Activated T-cell treated with anti-CD3 and anti-CD28 coated beads, Interleukin-2, amount 50 U/mL, for 4 hours (primary cell): ENCODE measurements at regions not wholly inside any gene's neighbourhood (a gene's known extent, or its start where the extent isn't known, plus 50 kb on each side); places are given as distances from the start of the nearest gene placed in this dataset.

Experiments
- ATAC-seq, 2 donors: fragments of 200-7000 bp; cut with Tn5 transposase; one replicate each; pipeline ENCODE4 v1.10.0; 2021
- DNase-seq: peaks from one replicate; pipeline ENCODE4 v3.0.0-alpha.2; 2020
- H3K27me3 Mint-ChIP-seq: one replicate; pipeline ENCODE4 v1.8.0; 2021; ENCODE audit warnings: low read depth, mixed read lengths
- H3K36me3 Mint-ChIP-seq: one replicate; pipeline ENCODE4 v1.8.0; 2022; ENCODE audit warnings: mixed read lengths; ENCODE audit not compliant: insufficient read depth
- H3K4me1 Mint-ChIP-seq: one replicate; pipeline ENCODE4 v1.8.0; 2021; ENCODE audit warnings: low read depth, mixed read lengths
- H3K4me3 Mint-ChIP-seq: one replicate; pipeline ENCODE4 v1.8.0; 2021; ENCODE audit warnings: mild to moderate bottlenecking, moderate library complexity, mixed read lengths
- H3K9me3 Mint-ChIP-seq: one replicate; pipeline ENCODE4 v1.8.0; 2021; ENCODE audit warnings: mixed read lengths

DNA sequence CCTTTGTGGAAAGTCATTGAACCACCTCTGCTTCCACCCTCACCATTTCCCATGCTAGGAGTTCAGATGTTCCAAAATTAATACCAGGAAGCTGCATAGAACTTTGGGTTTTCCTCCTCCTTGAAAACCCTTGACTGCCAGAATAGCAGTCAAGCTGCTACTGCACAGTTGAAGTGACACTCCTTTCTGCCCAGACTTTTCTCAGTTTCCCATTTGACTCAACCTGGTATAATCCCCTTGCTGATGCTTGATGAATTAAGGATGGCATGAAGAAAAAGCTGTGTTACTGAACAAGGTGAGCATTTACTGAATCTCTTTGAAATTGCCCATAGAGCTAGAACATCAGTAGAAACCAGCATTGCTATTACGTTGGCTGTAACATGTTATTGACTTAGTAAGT, 286.0 kb downstream of the EDEM1 start:
- Mint-ChIP-seq H3K36me3 (no peaks in the 10 kb centered on the region), H3K4me1 (no peaks in the 10 kb centered on the region), H3K9me3 (no peaks in the 10 kb centered on the region), H3K4me3 (no peak overlapping the region), H3K27me3 (peaks cover 2% of the 10 kb centered on the region)
- ATAC-seq, result no peak
- no peak for DNase-seq

DNA sequence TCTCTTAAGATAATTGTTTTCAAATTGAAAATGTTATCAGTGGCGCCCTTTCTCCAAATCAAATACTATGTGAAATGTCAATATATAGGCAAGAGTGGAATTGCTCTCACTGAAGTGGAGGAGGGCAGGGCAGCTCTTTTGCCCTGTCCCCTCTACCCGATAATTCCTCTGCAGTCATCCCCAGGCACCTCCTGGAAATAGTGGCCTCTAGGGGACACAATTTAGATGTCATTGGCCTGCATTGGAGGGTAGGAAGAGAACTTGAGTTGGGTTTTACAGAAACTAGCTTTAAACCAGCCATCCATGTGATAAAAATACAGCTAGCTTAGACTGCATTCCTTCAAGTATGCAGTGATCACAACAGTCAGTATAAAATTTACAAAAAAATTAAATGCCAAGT, 288.9 kb downstream of the EDEM1 start:
- Mint-ChIP-seq H3K4me1 (no peaks in the 10 kb centered on the region), H3K9me3 (no peaks in the 10 kb centered on the region)
- ATAC-seq, result no peak

DNA sequence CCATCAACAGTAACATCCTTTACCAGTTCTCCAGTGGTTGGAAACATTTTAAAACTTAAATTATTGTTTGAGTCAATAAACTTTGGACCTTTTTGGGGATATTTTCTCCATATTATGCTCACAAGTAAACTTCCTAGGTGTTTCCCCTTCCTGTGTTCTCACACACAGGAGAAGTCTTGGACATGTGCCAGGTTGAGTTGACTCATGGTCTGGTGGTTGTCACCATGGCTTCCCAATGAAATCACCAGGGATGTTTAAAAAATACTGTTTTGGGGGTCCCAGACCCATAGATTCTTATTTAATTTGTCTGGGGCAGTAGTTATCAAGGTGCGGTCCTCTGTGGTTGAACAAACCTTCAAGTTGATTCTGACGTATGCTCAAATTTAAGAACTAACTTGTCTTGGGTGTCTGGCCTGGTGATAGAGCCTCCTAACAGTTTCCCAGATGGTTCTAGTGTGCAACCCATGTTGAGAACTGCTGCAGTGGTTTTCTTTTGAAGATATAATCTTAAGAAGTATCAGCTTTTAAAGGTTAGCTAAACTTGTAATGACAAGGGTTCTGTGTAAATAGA, 291.8 kb downstream of the EDEM1 start:
- Mint-ChIP-seq H3K36me3 (no peaks in the 10 kb centered on the region), H3K4me1 (no peaks in the 10 kb centered on the region), H3K9me3 (no peaks in the 10 kb centered on the region), H3K4me3 (no peak overlapping the region), H3K27me3 (peaks cover 3% of the 10 kb centered on the region)
- no peak for DNase-seq
- no peak for ATAC-seq

More for the DNA sequence above, 288.9 kb downstream of the EDEM1 start:
- H3K27me3 Mint-ChIP-seq, result peaks cover 3% of the 10 kb centered on the region
- no peak overlapping the region for H3K4me3 Mint-ChIP-seq
- no peaks in the 10 kb centered on the region for H3K36me3 Mint-ChIP-seq
- DNase-seq, result no peak

DNA sequence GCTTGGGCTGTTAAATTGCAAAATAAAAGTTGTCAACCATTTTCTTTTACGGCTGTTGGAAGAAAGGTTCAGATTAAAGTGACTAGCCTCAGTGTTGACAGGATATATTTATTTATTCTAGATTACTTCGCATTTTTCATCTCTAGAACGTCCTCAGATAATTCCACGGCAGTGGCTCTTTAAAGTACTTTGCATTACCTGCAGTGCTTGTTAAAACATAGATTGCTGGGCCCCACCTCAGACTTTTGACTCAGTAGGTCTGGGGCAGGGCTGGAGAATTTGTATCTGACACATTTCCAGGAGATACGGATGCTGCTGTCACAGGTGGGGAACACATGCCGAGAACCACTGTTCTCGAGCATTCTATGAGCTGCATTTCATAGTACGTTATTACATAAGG, 292.7 kb downstream of the EDEM1 start:
- no peak for ATAC-seq
- Mint-ChIP-seq H3K4me3 (no peak overlapping the region), H3K36me3 (no peaks in the 10 kb centered on the region)

DNA sequence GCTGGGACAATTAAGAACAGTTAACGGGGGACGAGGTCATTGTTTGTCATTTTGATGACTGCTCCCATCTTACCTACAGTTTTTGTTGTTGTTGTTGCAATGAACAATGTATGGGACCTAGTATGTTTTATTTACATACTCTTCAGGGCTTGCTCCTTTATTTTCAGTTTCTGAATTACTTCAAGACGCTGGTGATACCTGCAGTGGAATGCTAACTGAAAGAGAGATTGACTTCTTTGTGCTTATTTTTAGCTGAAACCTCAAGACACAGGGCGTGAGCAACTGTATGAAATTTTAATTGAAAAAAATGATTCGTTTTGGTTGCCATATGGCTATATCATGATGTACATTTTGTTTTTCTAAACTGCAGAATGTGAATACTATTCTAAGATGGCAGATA, 297.9 kb downstream of the EDEM1 start:
- Mint-ChIP-seq H3K36me3 (no peaks in the 10 kb centered on the region), H3K9me3 (no peaks in the 10 kb centered on the region), H3K4me3 (no peak overlapping the region), H3K4me1 (no peaks in the 10 kb centered on the region), H3K27me3 (peaks cover under 1% of the 10 kb centered on the region)
- ATAC-seq (no peak), DNase-seq (no peak)

More for the DNA sequence above, 292.7 kb downstream of the EDEM1 start:
- DNase-seq, result no peak
- Mint-ChIP-seq H3K9me3 (no peaks in the 10 kb centered on the region), H3K27me3 (peaks cover 3% of the 10 kb centered on the region), H3K4me1 (no peaks in the 10 kb centered on the region)

DNA sequence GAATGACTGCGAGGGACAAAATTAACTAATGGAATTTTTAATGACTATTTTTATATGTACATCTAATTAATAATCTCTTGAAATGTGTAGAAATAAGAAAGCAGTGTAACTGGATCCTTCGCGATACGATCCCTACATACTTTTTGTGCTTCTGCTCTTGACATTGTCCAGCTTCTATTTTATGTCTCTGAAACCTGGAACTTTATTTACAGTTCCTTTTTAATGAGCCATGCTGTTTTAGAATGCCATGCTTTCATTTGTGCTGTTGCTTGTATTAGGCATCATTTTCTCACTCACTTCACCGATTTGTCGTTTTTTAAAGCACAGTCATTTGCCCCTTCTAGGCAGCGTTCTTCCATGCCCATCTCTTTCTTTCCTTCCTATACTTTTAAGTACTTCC, 301.3 kb downstream of the EDEM1 start:
- no peaks in the 10 kb centered on the region for H3K4me1 Mint-ChIP-seq
- no peaks in the 10 kb centered on the region for H3K9me3 Mint-ChIP-seq
- H3K27me3 Mint-ChIP-seq, result no peaks in the 10 kb centered on the region
- ATAC-seq, result no peak
- H3K36me3 Mint-ChIP-seq, result no peaks in the 10 kb centered on the region
- no peak for DNase-seq
- no peak overlapping the region for H3K4me3 Mint-ChIP-seq

DNA sequence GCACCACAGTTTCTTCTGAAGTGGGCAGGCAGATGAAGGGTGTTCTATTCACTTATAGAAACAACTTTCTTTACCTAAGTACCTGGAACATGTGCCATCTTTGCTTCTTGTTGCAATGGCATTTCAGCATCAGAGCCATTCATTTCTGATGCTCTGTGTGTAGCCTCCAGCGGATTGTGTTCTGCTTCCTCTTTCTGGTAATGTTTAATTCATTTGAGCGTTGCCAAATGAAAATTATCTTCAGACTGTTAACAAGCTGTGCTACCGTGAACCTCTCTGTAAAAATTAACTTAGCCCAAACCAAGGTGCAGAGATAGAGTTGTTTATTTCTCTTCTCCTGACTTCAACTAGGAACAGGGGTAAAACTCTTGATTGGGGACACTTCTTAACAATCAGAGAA, 302.0 kb downstream of the EDEM1 start:
- no peak overlapping the region for H3K4me3 Mint-ChIP-seq
- no peaks in the 10 kb centered on the region for H3K27me3 Mint-ChIP-seq
- ATAC-seq, result no peak

DNA sequence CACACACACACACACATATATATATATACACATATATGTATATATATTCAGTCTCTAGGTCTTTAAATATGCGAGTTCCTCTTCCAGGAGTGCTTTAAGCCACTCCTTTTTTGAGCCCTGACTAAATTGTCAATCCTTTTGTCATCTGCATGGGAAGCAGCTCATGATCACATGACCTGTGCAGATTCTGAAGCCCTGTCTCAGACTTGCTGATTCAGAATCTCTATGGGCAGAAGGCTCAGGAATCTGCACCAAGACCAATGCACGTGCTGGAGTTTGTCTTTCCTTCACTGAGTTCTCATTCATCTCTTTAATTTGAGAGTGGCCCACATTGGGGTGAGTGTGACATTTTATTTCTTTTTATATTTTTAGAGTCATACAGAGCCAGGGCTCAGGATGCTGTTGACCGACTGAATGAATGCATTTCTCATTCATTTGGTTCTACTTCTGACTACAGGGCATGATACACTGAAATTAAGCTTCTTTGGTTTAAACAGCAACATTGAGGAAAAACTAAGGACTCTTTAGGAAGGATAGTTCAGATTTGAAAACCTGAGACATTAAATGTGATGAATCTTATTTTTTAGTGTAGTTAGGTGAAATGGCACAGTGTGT, 307.5 kb downstream of the EDEM1 start:
- H3K4me1 Mint-ChIP-seq, result peaks cover 3% of the 10 kb centered on the region
- DNase-seq (no peak), ATAC-seq (no peak)
- H3K4me3 Mint-ChIP-seq, result no peak overlapping the region
- no peaks in the 10 kb centered on the region for H3K27me3 Mint-ChIP-seq
- no peaks in the 10 kb centered on the region for H3K36me3 Mint-ChIP-seq
- no peaks in the 10 kb centered on the region for H3K9me3 Mint-ChIP-seq

More for the DNA sequence above, 302.0 kb downstream of the EDEM1 start:
- no peak for DNase-seq
- Mint-ChIP-seq H3K4me1 (no peaks in the 10 kb centered on the region), H3K36me3 (no peaks in the 10 kb centered on the region), H3K9me3 (no peaks in the 10 kb centered on the region)

DNA sequence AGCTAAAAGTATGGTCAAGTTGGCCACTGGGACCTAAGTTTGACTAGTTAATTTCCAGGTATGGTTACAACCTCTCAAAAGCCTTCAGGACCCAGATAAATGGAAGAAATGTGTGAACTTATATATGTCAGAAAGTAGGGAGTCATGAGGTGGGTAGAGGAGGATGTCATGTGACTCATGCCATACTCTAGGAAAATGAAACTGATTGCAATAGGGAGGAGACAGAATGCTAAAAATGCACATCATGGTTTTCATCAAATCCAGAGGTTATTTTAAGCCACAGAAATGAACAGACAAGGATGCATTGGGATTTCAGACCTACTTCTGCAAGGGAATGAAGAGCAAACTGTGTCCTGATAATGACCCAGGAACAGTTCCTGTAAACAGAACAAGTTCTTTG, 310.0 kb downstream of the EDEM1 start:
- Mint-ChIP-seq H3K9me3 (no peaks in the 10 kb centered on the region), H3K27me3 (no peaks in the 10 kb centered on the region), H3K4me1 (peaks cover 3% of the 10 kb centered on the region), H3K4me3 (no peak overlapping the region), H3K36me3 (no peaks in the 10 kb centered on the region)
- DNase-seq (no peak), ATAC-seq (no peak)

DNA sequence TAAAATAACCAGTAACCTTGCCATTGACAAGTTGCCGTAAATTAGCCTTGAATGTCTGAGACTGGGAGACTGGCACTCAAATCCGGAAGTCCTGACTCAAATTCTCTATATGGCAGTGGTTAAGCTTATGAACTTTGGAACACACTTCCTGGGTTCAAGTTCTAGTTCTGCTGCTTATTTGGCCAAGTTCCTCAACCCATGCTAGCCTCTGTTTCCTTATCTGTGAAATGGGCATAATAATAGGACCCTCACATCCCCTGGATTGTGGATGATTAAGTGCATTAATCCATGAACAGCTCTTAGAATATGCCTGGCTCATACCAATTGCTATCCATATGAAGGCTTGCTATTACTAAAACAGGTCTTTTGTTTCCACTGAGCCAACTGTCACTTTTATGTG, 311.5 kb downstream of the EDEM1 start:
- Mint-ChIP-seq H3K27me3 (no peaks in the 10 kb centered on the region), H3K36me3 (no peaks in the 10 kb centered on the region), H3K9me3 (no peaks in the 10 kb centered on the region), H3K4me3 (no peak overlapping the region), H3K4me1 (peaks cover 3% of the 10 kb centered on the region)
- DNase-seq (no peak), ATAC-seq (no peak)

DNA sequence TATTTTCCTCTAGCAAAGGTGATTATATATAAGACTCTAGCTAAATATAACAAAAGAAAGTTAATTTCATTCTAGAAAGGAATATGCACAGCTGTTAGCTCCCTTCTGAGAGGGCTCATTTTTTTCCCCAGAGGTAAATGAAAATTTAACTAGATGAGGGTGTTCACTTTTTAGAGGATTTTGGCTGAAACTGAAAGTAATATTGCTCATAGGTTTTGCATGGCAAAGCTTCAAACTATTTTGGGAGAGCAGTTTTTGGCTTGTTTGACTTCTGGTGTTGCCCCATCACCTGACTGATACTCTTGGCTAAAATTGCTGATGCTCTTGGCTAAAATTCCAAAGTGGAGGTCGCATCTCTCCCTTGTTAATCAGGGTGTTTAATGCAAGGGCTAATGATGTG, 311.9 kb downstream of the EDEM1 start:
- Mint-ChIP-seq H3K4me1 (peaks cover 3% of the 10 kb centered on the region), H3K9me3 (no peaks in the 10 kb centered on the region), H3K4me3 (no peak overlapping the region), H3K36me3 (no peaks in the 10 kb centered on the region), H3K27me3 (no peaks in the 10 kb centered on the region)
- DNase-seq (no peak), ATAC-seq (no peak)

DNA sequence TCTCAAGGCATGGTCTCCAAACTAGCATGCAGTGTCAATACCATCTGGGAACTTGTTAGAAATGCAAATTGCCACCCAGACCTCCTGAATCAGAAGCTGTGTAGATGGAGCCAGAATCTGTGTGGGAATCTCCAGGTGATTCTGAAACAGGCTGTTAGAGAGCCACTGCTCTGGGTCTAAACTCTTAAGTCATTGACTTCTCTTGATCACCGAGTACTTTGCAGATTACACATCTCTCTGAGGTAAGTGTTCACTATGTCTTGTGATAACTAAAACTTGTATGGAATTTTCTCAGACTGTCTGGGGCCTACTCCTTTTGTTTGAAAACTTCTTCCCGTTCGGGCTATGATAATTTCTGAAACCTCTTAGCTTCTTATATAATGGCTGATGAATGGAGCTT, 315.6 kb downstream of the EDEM1 start:
- Mint-ChIP-seq H3K27me3 (no peaks in the 10 kb centered on the region), H3K4me3 (no peak overlapping the region), H3K36me3 (no peaks in the 10 kb centered on the region), H3K9me3 (peaks cover 4% of the 10 kb centered on the region), H3K4me1 (no peaks in the 10 kb centered on the region)
- DNase-seq (no peak), ATAC-seq (no peak)

DNA sequence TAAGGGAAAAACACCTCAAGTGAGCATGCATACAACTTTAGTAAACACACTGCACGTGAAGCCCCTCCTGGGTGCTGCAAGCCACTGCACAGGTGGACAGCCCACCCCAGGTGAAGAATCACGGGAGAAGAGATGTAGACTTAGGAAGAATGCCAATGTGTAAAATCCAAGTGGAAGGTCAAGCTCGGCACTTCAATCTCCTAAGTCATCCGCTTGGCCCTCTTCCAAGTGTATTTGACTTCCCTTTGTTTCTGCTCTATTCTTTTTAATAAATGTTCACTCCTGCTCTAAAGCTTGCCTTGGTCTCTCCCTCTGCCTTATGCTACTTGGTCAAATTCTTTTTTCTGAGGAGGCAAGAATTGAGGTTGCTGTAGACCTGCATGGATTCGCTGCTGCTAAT, 316.6 kb downstream of the EDEM1 start:
- H3K36me3 Mint-ChIP-seq, result no peaks in the 10 kb centered on the region
- ATAC-seq, result no peak
- H3K4me1 Mint-ChIP-seq, result no peaks in the 10 kb centered on the region
- H3K4me3 Mint-ChIP-seq, result no peak overlapping the region
- no peak for DNase-seq
- H3K27me3 Mint-ChIP-seq, result no peaks in the 10 kb centered on the region
- peaks cover 13% of the 10 kb centered on the region for H3K9me3 Mint-ChIP-seq

DNA sequence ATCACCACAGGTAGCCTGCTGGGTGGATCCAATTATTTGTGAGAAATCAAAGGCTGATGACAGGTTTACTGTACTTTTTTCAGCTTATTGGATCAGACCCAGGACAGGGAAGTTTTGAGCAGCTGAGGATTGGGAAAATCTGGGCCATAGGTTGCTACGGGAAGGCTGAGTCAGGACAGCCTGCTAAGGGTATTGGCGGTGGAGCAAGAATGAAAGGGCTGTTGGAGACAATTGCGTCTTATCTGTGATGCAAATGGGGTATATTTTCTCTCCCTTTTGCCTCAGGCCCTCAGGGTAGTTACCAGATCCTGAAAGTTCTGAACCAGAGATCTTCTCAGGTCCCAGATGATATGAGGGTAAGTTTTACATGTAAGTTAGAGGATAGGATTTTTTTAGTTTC, 317.7 kb downstream of the EDEM1 start:
- ATAC-seq (no peak), DNase-seq (no peak)
- peaks cover 22% of the 10 kb centered on the region for H3K9me3 Mint-ChIP-seq
- no peaks in the 10 kb centered on the region for H3K27me3 Mint-ChIP-seq
- no peaks in the 10 kb centered on the region for H3K36me3 Mint-ChIP-seq
- no peak overlapping the region for H3K4me3 Mint-ChIP-seq
- H3K4me1 Mint-ChIP-seq, result no peaks in the 10 kb centered on the region

DNA sequence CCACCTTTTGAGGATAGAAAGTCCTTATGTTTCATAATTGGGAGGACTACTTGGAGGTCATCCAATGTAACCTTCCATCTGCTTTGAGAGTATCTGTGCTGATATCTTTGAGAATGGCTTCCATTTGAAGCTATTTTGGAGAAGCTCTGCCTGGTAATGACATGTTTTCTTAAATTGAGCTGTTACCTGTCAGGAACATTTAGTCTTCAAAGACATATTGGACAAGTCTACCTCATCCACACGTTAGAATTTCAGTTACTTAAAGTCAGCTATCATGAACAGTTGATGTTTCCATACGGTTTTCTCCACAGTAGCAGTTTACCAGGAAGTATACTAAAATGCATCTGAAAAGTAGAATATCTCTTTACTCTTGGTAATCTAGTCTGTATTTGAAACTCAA, 318.5 kb downstream of the EDEM1 start:
- Mint-ChIP-seq H3K36me3 (no peaks in the 10 kb centered on the region), H3K4me1 (no peaks in the 10 kb centered on the region), H3K4me3 (no peak overlapping the region)

More for the DNA sequence above, 318.5 kb downstream of the EDEM1 start:
- DNase-seq (no peak), ATAC-seq (no peak)
- H3K9me3 Mint-ChIP-seq, result peaks cover 25% of the 10 kb centered on the region
- H3K27me3 Mint-ChIP-seq, result no peaks in the 10 kb centered on the region
